Panc1 (cell line): ENCODE measurements at regions not wholly inside any gene's neighbourhood (a gene's known extent, or its start where the extent isn't known, plus 50 kb on each side); places are given as distances from the start of the nearest gene placed in this dataset.

Experiments used
- CTCF ChIP-seq: fragments of 450-650 bp; IDR thresholded peaks from 2 replicates; pipeline ENCODE4 v1.5.1; 2017; ENCODE audit warnings: mild to moderate bottlenecking
- POLR2AphosphoS5 ChIP-seq: IDR thresholded peaks from 2 replicates; pipeline ENCODE4 v1.6.1; 2012; ENCODE audit warnings: mild to moderate bottlenecking, low read depth, low read length, moderate library complexity
- SIN3A ChIP-seq: IDR thresholded peaks from 2 replicates; pipeline ENCODE4 v1.6.1; 2012; ENCODE audit warnings: low read depth, mild to moderate bottlenecking, low read length, moderate library complexity, borderline replicate concordance; ENCODE audit not compliant: insufficient read depth
- TCF7L2 ChIP-seq: IDR thresholded peaks from 2 replicates; pipeline ENCODE4 v1.6.1; 2011; ENCODE audit warnings: mild to moderate bottlenecking, low read depth, low read length, inconsistent platforms
- TF ChIP-seq, protein P1 (sequence below), 2 experiments: IDR thresholded peaks; 2 replicates each; pipeline ENCODE4 v1.6.1; 2011 to 2012; ENCODE audit warnings: low read depth in 2 of 2, control low read depth in 1 of 2, low read length in 1 of 2, mild to moderate bottlenecking in 1 of 2, moderate library complexity in 1 of 2; ENCODE audit not compliant: insufficient read depth in 1 of 2

DNA sequence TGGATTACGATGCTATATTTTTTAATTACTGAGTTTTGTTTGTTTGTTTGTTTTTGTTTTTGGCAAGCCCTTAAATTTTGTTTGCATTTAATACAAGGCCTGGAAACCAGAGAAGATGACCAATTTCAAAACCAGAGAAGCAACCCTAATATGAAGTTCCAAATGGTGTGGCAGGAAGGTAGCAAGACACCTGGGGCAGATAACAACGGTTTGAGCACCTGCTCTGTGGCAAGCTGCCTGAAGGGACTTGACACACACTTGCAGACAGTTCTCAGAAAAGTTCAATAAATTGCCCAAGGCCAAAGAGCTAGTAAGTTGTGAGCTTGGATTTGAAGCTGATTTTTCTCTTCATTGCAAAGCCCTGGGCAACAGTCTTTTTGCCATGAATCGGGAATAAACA is 151.2 kb upstream of the UBE2E1 start:
- no peak for TF ChIP-seq POLR2AphosphoS5
- no peak for TF ChIP-seq CTCF
- TF ChIP-seq SIN3A, result no peak
- TF ChIP-seq, protein P1, sequence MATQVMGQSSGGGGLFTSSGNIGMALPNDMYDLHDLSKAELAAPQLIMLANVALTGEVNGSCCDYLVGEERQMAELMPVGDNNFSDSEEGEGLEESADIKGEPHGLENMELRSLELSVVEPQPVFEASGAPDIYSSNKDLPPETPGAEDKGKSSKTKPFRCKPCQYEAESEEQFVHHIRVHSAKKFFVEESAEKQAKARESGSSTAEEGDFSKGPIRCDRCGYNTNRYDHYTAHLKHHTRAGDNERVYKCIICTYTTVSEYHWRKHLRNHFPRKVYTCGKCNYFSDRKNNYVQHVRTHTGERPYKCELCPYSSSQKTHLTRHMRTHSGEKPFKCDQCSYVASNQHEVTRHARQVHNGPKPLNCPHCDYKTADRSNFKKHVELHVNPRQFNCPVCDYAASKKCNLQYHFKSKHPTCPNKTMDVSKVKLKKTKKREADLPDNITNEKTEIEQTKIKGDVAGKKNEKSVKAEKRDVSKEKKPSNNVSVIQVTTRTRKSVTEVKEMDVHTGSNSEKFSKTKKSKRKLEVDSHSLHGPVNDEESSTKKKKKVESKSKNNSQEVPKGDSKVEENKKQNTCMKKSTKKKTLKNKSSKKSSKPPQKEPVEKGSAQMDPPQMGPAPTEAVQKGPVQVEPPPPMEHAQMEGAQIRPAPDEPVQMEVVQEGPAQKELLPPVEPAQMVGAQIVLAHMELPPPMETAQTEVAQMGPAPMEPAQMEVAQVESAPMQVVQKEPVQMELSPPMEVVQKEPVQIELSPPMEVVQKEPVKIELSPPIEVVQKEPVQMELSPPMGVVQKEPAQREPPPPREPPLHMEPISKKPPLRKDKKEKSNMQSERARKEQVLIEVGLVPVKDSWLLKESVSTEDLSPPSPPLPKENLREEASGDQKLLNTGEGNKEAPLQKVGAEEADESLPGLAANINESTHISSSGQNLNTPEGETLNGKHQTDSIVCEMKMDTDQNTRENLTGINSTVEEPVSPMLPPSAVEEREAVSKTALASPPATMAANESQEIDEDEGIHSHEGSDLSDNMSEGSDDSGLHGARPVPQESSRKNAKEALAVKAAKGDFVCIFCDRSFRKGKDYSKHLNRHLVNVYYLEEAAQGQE (IDR thresholded peaks at IDR 0.05; ENCODE audit: insufficient read depth in 1 of 2, low read depth in 2 of 2, low read length in 1 of 2), result no peak
- TF ChIP-seq TCF7L2, result no peak
